ENCODE measurements at regions not wholly inside any gene's neighbourhood (a gene's known extent, or its start where the extent isn't known, plus 50 kb on each side); places are given as distances from the start of the nearest gene placed in this dataset.

DNA sequence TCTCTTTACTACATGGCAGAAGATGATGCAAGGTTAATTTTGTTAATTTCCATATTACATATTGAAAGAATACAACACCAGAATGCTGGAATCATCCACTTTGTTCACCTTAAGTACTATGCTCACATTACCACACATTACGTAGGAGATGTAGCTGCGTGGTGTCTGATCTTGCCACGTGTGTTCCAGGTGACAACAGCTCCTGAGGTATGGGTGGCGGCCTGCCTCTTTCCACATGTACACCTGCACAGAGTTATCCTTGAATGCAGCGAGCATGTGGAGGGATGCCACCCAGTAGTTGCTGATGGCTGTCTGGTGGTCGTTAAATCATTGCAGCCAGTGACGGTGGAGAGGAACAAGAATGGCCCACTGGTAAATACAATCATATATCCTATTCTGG, 740.5 kb upstream of the EEF2KMT start:
- H3K27ac ChIP-seq: no peak overlapping the region
- intact Hi-C loops (cut with DNase I; ENCODE audit: low total_unique reads): no loop called here
- H3K27me3 ChIP-seq: no peaks in the 10 kb centered on the region
- no peaks in the 10 kb centered on the region for H3K4me1 ChIP-seq
- H3K4me3 ChIP-seq: no peak overlapping the region
- no peak for TF ChIP-seq POLR2A (IDR thresholded peaks at IDR 0.05)
- TF ChIP-seq, protein P1, sequence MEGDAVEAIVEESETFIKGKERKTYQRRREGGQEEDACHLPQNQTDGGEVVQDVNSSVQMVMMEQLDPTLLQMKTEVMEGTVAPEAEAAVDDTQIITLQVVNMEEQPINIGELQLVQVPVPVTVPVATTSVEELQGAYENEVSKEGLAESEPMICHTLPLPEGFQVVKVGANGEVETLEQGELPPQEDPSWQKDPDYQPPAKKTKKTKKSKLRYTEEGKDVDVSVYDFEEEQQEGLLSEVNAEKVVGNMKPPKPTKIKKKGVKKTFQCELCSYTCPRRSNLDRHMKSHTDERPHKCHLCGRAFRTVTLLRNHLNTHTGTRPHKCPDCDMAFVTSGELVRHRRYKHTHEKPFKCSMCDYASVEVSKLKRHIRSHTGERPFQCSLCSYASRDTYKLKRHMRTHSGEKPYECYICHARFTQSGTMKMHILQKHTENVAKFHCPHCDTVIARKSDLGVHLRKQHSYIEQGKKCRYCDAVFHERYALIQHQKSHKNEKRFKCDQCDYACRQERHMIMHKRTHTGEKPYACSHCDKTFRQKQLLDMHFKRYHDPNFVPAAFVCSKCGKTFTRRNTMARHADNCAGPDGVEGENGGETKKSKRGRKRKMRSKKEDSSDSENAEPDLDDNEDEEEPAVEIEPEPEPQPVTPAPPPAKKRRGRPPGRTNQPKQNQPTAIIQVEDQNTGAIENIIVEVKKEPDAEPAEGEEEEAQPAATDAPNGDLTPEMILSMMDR (IDR thresholded peaks at IDR 0.05): no peak
- no peak for DNase-seq
- no peaks in the 10 kb centered on the region for H3K36me3 ChIP-seq (ENCODE audit: low read depth, missing control alignments)
- WGBS, 2 donors: 79 to 87% methylated on average over 7 of the region's 7 CpGs
- no peaks in the 10 kb centered on the region for H3K9me3 ChIP-seq

DNA sequence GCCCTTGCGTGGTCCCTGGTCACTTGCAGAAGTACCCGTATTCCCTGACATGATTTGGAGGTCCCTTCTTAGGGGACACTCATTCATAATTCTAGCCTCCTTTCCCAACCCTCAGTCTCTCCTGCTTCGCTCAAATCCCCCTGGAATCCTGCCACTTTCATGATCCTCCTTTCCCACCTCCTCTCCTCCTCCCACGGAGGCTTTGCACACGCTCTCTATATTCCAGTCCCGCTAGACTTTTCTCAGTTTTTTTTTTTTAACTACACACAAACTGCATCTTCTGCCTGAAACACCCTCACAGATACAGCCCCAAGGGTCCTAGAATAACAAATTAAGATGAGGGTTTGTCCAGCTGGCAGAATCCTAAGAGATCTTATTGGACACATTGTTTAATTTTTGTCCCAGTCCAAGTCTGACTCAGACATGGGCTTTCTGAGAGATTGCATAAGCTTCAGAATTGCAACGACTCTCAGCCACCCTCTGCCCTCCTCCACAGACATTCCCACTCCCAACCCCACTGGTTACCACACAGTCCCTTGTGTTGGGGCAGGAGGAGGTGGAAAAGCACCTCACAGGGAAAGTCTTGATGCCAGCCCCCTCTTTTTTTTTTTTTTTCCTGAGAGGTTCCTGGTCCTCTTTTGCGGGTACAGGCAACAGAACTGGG, 739.5 kb upstream of the EEF2KMT start:
- 54 to 66% methylated on average over 8 of the region's 8 CpGs for WGBS, 2 donors
- no peak overlapping the region for H3K4me3 ChIP-seq
- no peaks in the 10 kb centered on the region for H3K4me1 ChIP-seq
- H3K27me3 ChIP-seq: no peaks in the 10 kb centered on the region
- no peaks in the 10 kb centered on the region for H3K9me3 ChIP-seq
- TF ChIP-seq, protein P1 (IDR thresholded peaks at IDR 0.05): no peak
- no peak for TF ChIP-seq POLR2A (IDR thresholded peaks at IDR 0.05)
- no peaks in the 10 kb centered on the region for H3K36me3 ChIP-seq (ENCODE audit: low read depth, missing control alignments)
- no peak for DNase-seq
- intact Hi-C loops (cut with DNase I; ENCODE audit: low total_unique reads): no loop called here
- H3K27ac ChIP-seq: no peak overlapping the region

DNA sequence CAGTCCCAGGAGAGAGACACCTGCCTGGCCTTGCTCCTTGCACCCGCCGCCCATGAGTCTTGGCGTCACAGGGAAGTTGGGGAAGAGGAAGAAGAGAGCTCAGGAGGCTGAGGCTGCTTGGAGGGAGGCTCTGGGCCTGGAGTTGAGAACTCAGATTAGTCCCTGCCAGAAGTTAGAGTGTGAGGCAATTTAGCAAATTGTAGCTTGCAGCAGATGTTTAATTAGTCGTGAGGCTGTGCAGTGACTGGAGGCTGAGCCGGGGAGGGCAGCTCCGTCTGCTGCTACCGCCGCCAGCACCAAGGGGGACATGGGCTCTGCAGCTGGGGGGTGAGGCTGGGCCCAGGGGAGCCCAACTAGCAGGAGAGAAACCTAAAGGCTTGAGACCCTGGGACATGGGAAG, 738.3 kb upstream of the EEF2KMT start:
- no peaks in the 10 kb centered on the region for H3K9me3 ChIP-seq
- no peaks in the 10 kb centered on the region for H3K36me3 ChIP-seq (ENCODE audit: low read depth, missing control alignments)
- H3K4me1 ChIP-seq: no peaks in the 10 kb centered on the region
- no peak for DNase-seq
- TF ChIP-seq, protein P1 (IDR thresholded peaks at IDR 0.05): no peak
- no peak for TF ChIP-seq POLR2A (IDR thresholded peaks at IDR 0.05)
- intact Hi-C loops (cut with DNase I; ENCODE audit: low total_unique reads): no loop called here
- H3K4me3 ChIP-seq: no peak overlapping the region
- H3K27ac ChIP-seq: no peak overlapping the region
- H3K27me3 ChIP-seq: no peaks in the 10 kb centered on the region
- 75 to 81% methylated on average over 8 of the region's 8 CpGs for WGBS, 2 donors

DNA sequence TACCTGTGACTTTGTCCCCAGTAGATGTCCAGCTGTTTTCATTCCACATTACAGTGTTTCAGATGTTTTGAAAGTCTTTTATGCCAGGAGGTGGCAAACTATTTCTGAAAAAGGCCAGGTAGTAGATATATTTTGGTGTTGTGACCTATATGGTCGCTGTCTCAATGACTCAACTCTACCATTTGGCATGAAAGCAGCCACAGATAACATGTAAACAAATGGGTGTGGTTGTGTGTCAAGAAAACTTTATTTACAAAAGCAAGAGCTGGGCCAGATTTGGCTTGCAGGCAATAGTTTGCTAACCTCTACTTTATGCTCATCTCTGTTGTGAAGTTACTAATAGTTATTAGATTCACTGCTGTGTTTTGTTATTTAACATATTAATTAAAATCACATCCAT, 728.7 kb upstream of the EEF2KMT start:
- H3K4me1 ChIP-seq: no peaks in the 10 kb centered on the region
- no peak overlapping the region for H3K27ac ChIP-seq
- no peaks in the 10 kb centered on the region for H3K27me3 ChIP-seq
- 63 to 77% methylated on average over 1 of the region's 1 CpG for WGBS, 2 donors
- no peak for TF ChIP-seq POLR2A (IDR thresholded peaks at IDR 0.05)
- TF ChIP-seq, protein P1 (IDR thresholded peaks at IDR 0.05): no peak
- DNase-seq: no peak
- no peaks in the 10 kb centered on the region for H3K9me3 ChIP-seq
- no peaks in the 10 kb centered on the region for H3K36me3 ChIP-seq (ENCODE audit: low read depth, missing control alignments)
- H3K4me3 ChIP-seq: no peak overlapping the region
- intact Hi-C loops (cut with DNase I; ENCODE audit: low total_unique reads): no loop called here

DNA sequence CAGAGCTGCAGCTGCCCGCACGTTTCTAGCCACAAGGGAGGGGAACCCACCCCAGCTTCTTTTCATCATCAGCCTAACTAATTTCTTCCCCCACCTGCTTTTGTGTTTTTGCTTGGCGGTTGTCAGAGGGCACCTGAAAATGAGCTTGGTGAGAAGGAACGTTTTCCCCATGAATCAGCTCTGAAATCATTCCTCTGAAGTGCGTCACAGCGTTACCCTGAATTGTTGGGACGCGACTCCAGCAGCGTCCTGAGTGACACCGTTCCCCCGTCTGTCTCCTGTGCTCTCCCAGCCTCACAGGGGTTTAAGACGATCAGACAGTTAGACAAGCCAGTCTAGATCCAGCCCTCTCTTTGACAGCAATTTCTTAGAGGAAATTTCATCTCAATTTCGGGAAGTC, 722.9 kb upstream of the EEF2KMT start:
- Histone ChIP-seq H3K27me3 (no peaks in the 10 kb centered on the region), H3K9me3 (no peaks in the 10 kb centered on the region), H3K36me3 (ENCODE audit: low read depth, missing control alignments) (no peaks in the 10 kb centered on the region), H3K4me3 (no peak overlapping the region), H3K4me1 (no peaks in the 10 kb centered on the region), H3K27ac (no peak overlapping the region)
- no peak for TF ChIP-seq POLR2A (IDR thresholded peaks at IDR 0.05)
- TF ChIP-seq, protein P1 (IDR thresholded peaks at IDR 0.05): no peak
- no peak for DNase-seq
- intact Hi-C loops (cut with DNase I; ENCODE audit: low total_unique reads): no loop called here
- 85% methylated on average over 13 of the region's 13 CpGs for WGBS, 2 donors
